ENCODE measurements at regions not wholly inside any gene's neighbourhood (a gene's known extent, or its start where the extent isn't known, plus 50 kb on each side); places are given as distances from the start of the nearest gene placed in this dataset.

- no peak for TF ChIP-seq MAFF (IDR thresholded peaks at IDR 0.05; ENCODE audit: low read depth, low read length)
- no peak for TF ChIP-seq YY1 (IDR thresholded peaks at IDR 0.05; ENCODE audit: insufficient read depth, insufficient replicate concordance, low read depth, low read length)
- no peak for TF ChIP-seq ARNT (IDR thresholded peaks at IDR 0.05)
- TF ChIP-seq TCF12 (IDR thresholded peaks at IDR 0.05): no peak
- no peak for TF ChIP-seq TCF12 (CRISPR knock-in tag; IDR thresholded peaks at IDR 0.05)
- no peak for TF ChIP-seq MXI1 (IDR thresholded peaks at IDR 0.05; ENCODE audit: borderline replicate concordance, low read depth, low read length)
- TF ChIP-seq HDAC6 (IDR thresholded peaks at IDR 0.05; ENCODE audit: low read depth, low read length): no peak
- no peak for TF ChIP-seq ZNF274 (CRISPR knock-in tag; IDR thresholded peaks at IDR 0.05)
- TF ChIP-seq HOXA7 (CRISPR knock-in tag; IDR thresholded peaks at IDR 0.05): no peak
Observed at GRCh38 chr5:135203593-135204036, 169.6 kb upstream of the PITX1 start.

Measured in HepG2 (cell line).